ENCODE measurements at regions not wholly inside any gene's neighbourhood (a gene's known extent, or its start where the extent isn't known, plus 50 kb on each side); places are given as distances from the start of the nearest gene placed in this dataset.
"Not testable (repeated sequence)": the region's sequence is repeated elsewhere in the genome, so short reads cannot be mapped to it uniquely, and the experiment has no call there.

DNA sequence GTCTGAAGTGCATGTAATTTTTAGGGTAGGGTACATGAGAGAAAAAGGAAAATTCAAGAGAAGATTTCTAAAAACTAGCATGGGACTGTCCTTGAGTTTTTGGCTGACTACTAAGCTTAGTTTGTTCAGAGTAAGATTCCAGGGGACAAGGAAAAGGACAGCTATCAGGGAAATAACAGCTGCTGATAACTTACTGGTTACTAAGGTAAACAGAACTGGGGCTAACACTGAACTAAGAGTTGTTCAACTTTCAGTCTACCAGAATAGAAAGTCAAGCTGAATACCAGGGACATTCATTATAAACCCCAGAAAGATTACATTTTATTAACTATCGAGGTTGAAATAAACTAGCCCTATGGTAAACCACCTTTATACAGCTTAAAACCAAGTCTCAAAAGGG lies 261.8 kb upstream of the CYRIA start:
- in situ Hi-C loops (cut with MboI; ENCODE audit: low sequenced_read_pairs) = no loop called here

DNA sequence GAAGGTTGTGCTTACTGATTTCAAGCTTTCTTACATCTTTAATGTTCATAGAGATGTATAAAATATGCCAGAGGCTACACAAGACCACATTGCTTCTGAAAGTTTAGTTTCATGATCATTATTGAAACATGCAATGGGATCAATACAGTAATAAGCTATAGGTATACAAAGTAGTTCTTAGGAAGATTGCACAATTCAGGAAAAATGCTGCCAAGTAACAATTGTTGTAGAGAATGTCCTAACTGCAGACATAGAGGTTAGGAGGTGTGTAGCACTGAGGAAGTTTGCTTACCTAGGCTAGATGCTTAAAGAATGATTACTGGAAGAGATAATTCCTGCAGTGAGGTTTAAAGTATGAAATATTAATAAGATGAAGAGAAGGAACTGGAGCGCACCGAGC lies 259.5 kb upstream of the CYRIA start:
- in situ Hi-C loops (cut with MboI; ENCODE audit: low sequenced_read_pairs) = no loop called here

DNA sequence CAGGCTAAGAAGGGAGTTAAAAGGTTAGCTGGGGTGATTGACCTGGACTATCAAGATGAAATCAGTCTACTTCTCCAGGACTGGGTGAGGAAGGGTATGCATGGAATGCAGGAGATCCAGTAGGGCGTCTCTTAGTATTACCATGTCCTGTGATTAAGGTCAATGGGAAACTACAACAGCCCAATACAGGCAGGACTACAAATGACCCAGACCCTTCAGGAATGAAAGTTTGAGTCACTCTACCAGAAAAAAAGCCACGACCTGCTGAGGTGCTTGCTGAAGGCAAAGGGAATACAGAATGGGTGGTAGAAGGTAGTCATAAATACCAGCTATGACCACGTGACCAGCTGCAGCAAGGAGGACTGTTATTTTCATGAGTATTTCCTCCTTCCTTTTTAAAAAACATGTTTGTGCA lies 249.7 kb upstream of the CYRIA start:
- in situ Hi-C loops (cut with MboI; ENCODE audit: low sequenced_read_pairs) = not testable (repeated sequence)

DNA sequence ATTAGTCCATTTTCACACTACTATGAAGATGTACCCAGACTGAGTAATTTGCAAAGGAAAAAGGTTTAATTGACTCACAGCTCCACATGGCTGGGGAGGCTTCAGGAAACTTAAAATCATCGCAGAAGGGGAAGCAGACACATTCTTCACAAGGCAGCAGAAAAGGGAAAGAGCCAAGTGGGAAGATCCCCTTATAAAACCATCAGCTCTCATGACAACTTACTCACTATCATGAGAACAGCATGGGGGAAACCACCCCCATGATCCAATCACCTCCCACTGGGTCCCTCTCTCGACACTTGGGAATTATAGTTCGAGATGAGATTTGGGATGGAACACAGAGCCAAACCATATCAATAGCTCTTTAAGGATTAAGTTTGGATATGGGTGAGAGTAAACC lies 246.1 kb upstream of the CYRIA start:
- in situ Hi-C loops (cut with MboI; ENCODE audit: low sequenced_read_pairs) = no loop called here

DNA sequence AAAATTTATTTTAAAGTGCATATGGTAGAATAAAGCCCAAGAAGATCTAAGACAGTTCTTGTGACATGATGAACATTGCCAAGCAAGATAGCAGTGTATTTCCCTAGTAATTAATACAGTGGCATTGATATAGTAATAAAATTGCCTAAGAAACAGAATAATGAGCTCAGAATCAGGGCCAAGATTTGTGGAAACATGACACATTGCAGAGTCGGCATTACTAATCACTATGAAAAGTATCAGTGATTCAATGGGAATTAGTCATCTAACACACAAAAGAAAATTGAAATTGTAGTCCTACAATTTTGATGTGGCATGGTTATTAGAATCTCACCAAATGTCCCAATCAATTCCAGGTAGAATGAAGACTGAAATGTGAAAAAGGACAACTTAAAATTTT lies 243.0 kb upstream of the CYRIA start:
- in situ Hi-C loops (cut with MboI; ENCODE audit: low sequenced_read_pairs) = no loop called here

DNA sequence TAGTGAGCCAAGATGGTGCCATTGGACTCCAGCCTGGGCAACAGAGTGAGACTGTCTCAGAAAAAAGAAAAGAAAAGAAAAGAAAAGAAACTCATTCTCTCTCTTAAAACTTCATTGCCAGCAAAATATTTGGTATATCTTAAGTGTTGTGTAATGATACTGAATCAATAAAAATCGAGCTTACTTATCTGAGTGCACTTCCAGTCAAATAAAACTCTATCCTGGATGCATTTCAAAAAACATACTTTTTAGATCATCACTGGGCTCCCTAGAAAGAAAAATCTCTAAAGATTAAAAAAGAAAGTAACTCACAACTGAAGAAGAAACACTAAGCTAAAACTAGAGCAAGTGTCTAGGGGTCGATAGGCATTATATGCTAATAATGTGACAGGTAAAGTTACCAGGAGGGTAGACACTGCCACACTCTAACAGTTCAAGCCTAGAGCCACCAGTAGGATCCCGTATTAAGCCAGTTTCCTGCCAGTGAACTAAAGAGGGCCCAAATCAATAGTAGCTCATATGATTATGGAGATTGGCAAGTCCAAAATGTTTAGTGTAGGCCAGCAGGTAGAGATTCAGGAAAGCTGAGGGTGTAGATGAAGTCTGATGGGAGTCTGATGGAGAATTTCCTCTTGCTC lies 242.1 kb upstream of the CYRIA start:
- in situ Hi-C loops (cut with MboI; ENCODE audit: low sequenced_read_pairs) = no loop called here

DNA sequence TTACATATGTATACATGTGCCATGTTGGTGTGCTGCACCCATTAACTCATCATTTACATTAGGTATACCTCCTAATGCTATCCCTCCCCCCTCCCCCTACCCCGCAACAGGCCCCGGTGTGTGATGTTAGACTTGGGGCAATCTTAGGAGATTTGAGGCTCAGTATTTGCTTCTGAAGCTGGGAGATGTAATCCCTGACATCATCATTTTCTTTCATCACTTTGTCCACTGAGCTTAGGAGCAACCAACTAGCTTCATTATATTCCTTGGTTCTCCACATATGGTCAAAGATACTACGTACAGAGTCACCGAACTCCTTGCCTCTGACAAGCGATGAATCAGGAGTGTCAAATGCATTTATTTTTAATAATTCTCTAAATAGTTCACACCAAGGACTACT lies 239.7 kb upstream of the CYRIA start:
- in situ Hi-C loops (cut with MboI; ENCODE audit: low sequenced_read_pairs) = not testable (repeated sequence)

DNA sequence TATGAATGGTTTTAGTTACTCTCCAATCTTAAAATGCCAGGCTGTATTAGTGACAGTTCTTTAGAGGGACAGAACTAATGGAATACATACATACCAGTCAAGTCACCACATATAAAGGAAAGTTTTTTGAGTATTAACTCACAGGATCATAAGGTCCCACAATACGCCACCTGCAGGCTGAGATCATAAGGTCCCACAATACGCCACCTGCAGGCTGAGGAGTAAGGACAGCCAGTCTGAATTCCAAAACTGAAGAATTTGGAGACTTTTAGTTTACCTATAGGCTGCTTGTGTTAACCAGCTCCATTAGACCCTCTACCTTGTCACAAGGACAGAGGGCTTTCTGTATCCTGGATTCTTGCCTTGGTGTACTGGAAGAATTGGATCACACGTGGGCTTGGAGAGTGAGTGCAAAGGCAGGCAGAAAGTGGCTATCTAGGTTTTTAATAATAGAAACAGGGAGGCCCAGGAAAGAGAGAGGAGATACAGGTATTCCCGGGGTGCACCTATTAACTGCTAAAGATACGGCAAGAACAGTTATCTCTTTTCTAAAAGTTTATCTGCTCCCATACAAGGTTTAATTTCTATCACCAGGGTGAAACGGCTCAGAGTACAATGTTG lies 234.9 kb upstream of the CYRIA start:
- in situ Hi-C loops (cut with MboI; ENCODE audit: low sequenced_read_pairs) = no loop called here

DNA sequence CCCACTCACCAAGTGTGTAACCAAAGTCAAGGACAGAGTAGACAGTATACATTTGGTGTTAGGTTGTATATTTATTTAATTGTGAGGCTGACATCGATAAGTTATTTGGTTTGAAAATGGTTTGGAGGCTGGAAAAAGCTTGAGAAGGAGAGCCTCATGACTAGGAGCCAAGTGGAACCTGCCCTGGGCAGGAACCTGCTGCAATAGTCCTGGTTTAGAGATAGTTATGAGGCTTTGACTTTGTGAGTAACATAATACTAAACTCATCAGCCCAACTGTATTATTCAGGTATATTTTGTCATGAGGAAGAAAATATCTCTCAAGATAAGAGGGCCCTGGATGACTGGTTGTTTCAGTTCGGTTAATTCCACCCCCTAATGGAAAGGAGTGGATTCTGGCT lies 234.3 kb upstream of the CYRIA start:
- in situ Hi-C loops (cut with MboI; ENCODE audit: low sequenced_read_pairs) = no loop called here

DNA sequence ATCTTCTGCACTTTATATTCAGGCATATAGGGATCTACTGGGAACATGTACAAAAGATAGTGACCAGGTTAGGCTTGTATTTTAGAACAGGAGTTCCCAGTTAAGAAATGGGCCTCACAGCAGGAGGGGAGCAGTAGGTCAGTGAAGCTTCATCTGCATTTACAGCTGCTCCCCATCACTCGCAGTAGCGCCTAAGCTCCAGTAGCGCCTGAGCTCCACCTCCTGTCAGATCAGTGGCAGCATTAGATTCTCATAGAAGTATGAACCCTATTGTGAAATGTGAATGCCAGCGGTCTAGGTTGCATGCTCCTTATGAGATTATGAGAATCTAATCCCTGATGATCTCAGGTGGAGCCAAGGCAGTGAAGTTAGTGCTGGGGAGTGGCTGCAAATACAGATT lies 224.4 kb upstream of the CYRIA start:
- in situ Hi-C loops (cut with MboI; ENCODE audit: low sequenced_read_pairs) = no loop called here

DNA sequence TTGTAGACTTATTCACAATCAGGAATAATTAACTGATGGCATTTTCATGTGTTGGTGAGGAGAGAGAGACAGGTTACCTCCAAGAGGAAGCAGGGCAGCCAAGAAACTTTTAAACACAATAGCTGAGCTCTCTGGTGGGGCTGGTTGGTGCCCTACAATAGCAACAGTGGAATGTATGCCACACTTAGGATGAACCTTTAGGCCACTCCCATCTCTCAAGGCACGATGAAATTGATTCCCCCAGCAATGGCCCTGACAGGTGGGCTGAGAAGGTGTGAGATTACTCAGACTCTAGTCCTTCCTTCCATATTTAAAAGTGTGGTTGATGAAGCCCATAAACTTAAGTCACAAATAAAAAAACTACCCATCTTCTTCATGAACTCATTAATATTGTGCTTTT lies 219.4 kb upstream of the CYRIA start:
- in situ Hi-C loops (cut with MboI; ENCODE audit: low sequenced_read_pairs) = no loop called here

DNA sequence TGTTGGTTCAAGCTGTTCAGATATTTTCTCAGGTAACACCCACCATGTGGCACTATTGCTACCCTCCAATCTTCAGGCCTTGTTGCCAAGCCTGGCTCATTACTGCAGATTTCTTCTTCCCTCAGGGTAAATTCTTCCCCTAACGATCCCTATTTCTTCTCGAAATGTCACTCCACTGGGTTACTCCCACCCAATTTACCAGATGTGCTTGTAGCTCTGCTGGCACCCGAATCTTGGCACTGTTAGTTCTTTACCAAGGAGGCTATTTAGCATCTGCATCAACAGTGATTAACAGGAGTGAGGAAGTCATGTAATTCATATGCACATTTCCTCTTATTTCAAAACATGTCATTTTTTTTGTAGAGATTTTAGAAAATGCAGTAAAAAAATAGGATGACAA lies 217.1 kb upstream of the CYRIA start:
- in situ Hi-C loops (cut with MboI; ENCODE audit: low sequenced_read_pairs) = no loop called here

DNA sequence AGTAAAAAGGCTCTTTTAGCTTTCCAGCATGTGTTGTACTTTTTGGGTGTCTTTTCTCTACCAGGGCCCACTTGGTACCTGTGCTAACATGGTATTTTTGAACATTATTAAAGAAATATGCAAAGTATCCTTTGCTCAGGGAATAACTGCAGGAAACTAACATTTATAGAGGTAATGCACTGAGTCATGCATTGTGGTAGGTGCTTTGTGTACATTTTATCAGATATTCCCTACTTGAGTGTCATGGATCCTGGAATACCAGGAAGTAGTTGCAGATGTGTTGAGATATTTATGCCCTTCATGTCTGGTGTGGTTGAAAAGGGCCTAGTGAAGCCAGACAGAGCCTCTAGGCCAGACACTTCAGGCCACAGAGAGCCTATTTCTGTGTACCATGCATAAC lies 215.5 kb upstream of the CYRIA start:
- in situ Hi-C loops (cut with MboI; ENCODE audit: low sequenced_read_pairs) = no loop called here

DNA sequence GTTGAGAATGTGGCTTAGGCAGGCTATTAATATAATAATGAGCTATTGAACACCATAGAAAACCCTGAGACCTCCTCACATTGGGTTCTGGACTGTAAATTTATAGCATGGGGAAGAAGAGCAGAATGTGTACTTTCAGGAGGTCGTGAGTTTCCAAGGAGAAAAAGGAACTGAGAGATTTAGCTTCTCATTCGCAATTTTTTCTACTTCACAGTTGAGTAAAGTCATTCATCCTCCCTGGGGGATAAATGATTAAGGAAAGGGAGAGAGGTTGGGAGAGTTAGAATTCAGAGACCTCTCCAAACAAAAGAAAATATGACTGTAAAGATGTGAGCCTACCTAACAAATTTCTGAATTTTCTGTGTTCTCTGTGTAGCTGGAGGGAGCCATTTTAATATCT lies 205.8 kb upstream of the CYRIA start:
- in situ Hi-C loops (cut with MboI; ENCODE audit: low sequenced_read_pairs) = no loop called here

DNA sequence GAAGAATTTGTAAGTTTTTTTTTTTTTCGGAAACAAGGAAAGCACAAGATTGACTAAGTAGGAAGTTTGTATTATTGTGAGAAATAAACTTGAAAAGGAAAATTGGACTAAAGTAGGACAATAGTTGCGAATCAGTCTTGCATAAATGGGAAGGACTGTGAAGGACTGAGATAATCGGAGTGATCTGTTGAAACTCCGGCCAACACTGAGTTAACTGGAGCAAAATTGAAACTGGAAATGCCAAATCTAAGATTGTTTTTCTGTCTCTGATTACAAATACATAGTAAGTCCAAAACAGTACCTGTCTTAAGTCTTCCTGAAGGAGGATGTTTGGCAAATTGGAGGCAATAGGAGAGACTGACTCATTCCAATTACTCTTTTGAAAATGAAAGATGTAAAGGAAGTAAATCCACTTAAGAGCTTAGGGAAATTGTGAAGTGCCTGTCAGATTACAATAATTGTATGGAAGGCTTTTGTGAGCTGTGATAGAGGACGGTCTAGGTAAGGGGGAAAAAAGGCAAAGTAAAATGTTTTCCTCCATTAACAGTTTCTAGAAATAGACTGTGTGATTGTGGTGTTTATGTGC lies 204.9 kb upstream of the CYRIA start:
- in situ Hi-C loops (cut with MboI; ENCODE audit: low sequenced_read_pairs) = no loop called here

DNA sequence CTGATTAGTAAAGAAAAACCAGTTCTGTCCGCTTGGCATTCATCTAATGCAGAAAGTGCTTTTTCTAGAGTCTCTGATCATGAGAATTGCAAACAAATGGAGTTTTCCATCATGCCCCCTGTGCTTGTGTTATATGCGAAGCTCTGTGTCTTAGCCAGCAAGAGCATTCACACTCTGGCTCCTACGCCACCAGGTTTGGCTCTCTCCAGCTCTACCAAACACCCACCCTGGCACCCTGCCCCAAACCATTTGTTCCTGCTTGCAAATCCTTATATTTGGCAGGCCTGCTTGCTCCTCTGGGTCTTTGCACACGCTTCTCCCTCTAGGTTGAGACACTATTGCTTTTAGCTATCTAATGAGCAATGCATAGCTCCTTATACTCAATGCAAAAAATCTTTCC lies 204.1 kb upstream of the CYRIA start:
- in situ Hi-C loops (cut with MboI; ENCODE audit: low sequenced_read_pairs) = no loop called here

DNA sequence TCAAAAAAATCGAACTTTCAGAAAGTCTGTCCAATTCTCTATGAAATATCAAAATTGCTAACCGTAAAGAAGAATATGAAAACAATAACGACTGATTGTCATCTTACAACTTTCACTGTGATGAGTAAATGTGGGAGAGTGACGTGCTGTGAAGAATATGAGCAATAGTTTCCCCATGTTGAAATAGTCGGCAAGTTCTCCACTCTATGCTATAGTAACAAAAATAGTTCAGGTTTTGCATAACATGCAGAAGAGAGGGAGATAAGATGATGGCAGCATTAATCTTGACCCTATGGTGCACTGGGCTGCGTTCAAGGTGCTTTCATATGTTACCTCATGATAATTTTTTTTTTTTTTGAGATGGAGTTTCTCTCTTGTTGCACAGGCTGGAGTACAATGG lies 196.8 kb upstream of the CYRIA start:
- in situ Hi-C loops (cut with MboI; ENCODE audit: low sequenced_read_pairs) = no loop called here

DNA sequence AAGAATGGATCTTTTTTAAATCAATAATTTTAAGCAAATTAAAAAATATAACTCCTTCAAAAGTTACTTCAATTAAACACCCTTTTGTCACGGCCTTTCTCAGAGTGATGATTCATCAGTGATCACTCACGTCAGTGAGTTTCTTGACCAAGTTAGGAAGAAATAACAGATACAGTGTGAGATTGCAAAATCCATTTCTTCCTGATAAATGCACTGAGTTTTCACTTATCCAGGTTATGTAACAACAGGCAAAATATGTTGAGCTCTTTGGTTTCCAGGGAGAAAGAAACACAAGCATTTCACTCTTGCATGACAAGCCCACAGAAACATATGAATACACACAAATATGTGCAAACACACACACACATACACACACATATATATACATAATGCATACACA lies 195.9 kb upstream of the CYRIA start:
- in situ Hi-C loops (cut with MboI; ENCODE audit: low sequenced_read_pairs) = no loop called here

DNA sequence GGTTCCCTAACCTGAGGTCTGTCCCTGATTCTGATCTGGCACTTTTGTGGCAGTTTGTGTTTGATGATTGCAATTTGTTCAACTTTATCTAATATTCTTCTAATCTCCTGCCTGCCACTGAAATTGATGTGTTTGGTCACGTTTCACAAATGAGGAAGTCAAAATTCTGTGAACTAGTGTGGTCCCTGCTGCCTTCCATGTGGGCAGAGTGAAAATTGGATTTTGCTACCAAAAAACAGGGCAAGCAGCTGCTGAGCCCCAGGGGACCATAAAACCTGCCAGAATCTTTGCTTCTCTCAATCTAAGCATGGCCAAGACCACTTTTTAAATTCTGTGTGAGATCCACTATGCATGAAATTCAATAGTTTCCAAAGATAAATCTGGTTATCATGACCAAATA lies 195.5 kb upstream of the CYRIA start:
- in situ Hi-C loops (cut with MboI; ENCODE audit: low sequenced_read_pairs) = no loop called here

DNA sequence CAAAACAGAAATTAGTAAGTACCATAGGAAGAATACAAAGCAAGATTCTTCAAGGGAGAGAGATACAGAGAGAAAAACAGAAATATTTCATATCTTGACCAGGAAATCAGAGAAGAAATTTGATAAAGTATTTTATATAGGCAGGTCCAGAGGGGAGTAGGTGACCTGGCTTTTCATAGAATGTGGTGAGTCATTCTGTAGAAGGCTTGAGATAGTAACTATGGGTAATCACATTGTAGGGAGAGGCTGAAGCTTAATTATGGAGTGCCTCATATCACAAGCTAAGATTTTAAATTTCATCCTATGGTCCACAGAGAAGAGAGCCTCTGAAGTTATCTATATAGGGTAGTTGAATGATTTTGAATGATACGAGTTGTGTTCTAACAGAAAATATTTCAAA lies 195.0 kb upstream of the CYRIA start:
- in situ Hi-C loops (cut with MboI; ENCODE audit: low sequenced_read_pairs) = no loop called here

DNA sequence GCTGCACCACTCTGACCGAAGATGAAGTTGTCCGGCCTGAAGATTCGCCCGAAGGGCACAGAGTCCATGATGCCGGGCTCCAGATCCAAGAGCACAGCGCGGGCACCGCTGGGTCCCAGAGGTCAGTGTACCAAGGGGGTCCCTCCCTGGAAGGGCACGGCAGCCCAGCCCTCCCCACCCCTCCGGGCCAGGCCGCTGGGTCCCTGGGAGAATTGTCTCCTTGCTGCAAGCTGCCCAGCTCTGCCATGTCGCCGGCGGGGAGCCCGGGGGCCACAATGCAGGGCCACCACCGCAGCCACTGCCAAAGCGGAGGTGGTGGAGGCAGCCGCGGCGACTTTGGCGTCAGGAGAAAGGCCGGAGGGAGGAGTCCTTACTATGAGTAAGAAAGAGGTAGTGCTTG lies 189.5 kb upstream of the CYRIA start:
- in situ Hi-C loops (cut with MboI; ENCODE audit: low sequenced_read_pairs) = no loop called here

DNA sequence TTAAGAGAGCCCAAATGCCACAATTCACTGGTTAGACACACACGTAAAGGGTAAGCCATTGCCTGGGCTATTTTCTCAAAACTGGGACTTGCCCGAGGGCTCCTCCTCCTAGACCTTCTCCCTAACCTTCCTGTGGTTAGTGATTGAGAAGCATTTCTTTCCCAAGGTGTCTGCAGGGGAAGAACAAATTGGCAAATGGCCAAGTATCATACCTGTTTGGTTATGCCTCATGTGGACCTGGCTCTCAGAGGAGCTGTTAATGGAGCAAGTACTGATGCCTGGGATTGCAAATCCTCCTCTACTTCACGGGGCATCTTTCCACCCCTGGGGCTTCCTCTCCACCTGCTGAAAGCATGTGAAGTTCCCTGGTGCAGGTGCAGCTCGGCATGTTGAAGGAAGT lies 187.5 kb upstream of the CYRIA start:
- in situ Hi-C loops (cut with MboI; ENCODE audit: low sequenced_read_pairs) = no loop called here

DNA sequence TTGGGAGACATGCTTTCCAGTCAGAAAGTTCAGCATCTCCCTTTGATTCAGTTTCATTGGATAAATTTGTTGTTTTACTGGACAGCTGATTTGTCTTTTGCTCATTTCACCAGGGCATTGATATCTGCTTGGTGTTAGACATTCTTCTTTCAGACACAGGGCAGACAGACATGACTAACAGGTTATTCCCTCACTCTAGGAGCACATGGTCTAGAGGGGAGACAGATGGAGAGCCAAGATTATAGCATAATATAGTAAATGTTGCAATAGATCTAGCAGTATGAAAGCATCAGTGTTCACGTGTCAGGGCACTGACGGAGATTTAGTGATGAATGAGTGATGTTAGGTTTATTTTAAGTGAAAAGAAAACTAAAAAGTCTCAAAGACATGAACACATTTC lies 187.0 kb upstream of the CYRIA start:
- in situ Hi-C loops (cut with MboI; ENCODE audit: low sequenced_read_pairs) = no loop called here

Measured in HL-60/S4 treated with phorbol 12-myristate 13-acetate at 8.2 ng/mL for 4 days and 3 days (cell line).